Activated T-cell treated with anti-CD3 and anti-CD28 coated beads, Interleukin-2, amount 50 U/mL, for 4 hours (primary cell): ENCODE measurements at regions not wholly inside any gene's neighbourhood (a gene's known extent, or its start where the extent isn't known, plus 50 kb on each side); places are given as distances from the start of the nearest gene placed in this dataset.

ENCODE experiments used
- ATAC-seq, 2 donors: fragments of 200-7000 bp; cut with Tn5 transposase; one replicate each; pipeline ENCODE4 v1.10.0; 2021
- DNase-seq: peaks from one replicate; pipeline ENCODE4 v3.0.0-alpha.2; 2020
- H3K27me3 Mint-ChIP-seq: one replicate; pipeline ENCODE4 v1.8.0; 2021; ENCODE audit warnings: low read depth, mixed read lengths
- H3K36me3 Mint-ChIP-seq: one replicate; pipeline ENCODE4 v1.8.0; 2022; ENCODE audit warnings: mixed read lengths; ENCODE audit not compliant: insufficient read depth
- H3K4me1 Mint-ChIP-seq: one replicate; pipeline ENCODE4 v1.8.0; 2021; ENCODE audit warnings: low read depth, mixed read lengths
- H3K4me3 Mint-ChIP-seq: one replicate; pipeline ENCODE4 v1.8.0; 2021; ENCODE audit warnings: mild to moderate bottlenecking, moderate library complexity, mixed read lengths
- H3K9me3 Mint-ChIP-seq: one replicate; pipeline ENCODE4 v1.8.0; 2021; ENCODE audit warnings: mixed read lengths

- Mint-ChIP-seq H3K4me3 (no peak overlapping the region), H3K27me3 (no peaks in the 10 kb centered on the region), H3K36me3 (no peaks in the 10 kb centered on the region), H3K4me1 (no peaks in the 10 kb centered on the region), H3K9me3 (peaks cover 19% of the 10 kb centered on the region)
- DNase-seq (no peak), ATAC-seq (no peak)
Observed at GRCh38 chr2:16338026-16338425, 327.6 kb downstream of the CYRIA start.

GRCh38 chr2:16336916-16337315, 328.7 kb downstream of the CYRIA start:
- Mint-ChIP-seq H3K36me3 (no peaks in the 10 kb centered on the region), H3K4me3 (no peak overlapping the region)
- no peak for ATAC-seq

GRCh38 chr2:16336491-16336890, 329.1 kb downstream of the CYRIA start:
- Mint-ChIP-seq H3K4me1 (no peaks in the 10 kb centered on the region), H3K27me3 (no peaks in the 10 kb centered on the region), H3K4me3 (no peak overlapping the region), H3K36me3 (no peaks in the 10 kb centered on the region), H3K9me3 (peaks cover 19% of the 10 kb centered on the region)
- DNase-seq (no peak), ATAC-seq (no peak)

More at GRCh38 chr2:16336916-16337315, 328.7 kb downstream of the CYRIA start:
- Mint-ChIP-seq H3K4me1 (no peaks in the 10 kb centered on the region), H3K9me3 (peaks cover 19% of the 10 kb centered on the region), H3K27me3 (no peaks in the 10 kb centered on the region)
- DNase-seq = no peak

GRCh38 chr2:16335947-16336346, 329.7 kb downstream of the CYRIA start:
- Mint-ChIP-seq H3K4me1 (no peaks in the 10 kb centered on the region), H3K4me3 (no peak overlapping the region), H3K27me3 (no peaks in the 10 kb centered on the region), H3K9me3 (peaks cover 19% of the 10 kb centered on the region), H3K36me3 (no peaks in the 10 kb centered on the region)
- ATAC-seq (no peak), DNase-seq (no peak)

- DNase-seq = no peak
- Mint-ChIP-seq H3K4me3 (no peak overlapping the region), H3K36me3 (no peaks in the 10 kb centered on the region), H3K4me1 (no peaks in the 10 kb centered on the region), H3K27me3 (no peaks in the 10 kb centered on the region), H3K9me3 (peaks cover 19% of the 10 kb centered on the region)
- no peak for ATAC-seq
Observed at GRCh38 chr2:16335604-16335930, 330.1 kb downstream of the CYRIA start.

DNA sequence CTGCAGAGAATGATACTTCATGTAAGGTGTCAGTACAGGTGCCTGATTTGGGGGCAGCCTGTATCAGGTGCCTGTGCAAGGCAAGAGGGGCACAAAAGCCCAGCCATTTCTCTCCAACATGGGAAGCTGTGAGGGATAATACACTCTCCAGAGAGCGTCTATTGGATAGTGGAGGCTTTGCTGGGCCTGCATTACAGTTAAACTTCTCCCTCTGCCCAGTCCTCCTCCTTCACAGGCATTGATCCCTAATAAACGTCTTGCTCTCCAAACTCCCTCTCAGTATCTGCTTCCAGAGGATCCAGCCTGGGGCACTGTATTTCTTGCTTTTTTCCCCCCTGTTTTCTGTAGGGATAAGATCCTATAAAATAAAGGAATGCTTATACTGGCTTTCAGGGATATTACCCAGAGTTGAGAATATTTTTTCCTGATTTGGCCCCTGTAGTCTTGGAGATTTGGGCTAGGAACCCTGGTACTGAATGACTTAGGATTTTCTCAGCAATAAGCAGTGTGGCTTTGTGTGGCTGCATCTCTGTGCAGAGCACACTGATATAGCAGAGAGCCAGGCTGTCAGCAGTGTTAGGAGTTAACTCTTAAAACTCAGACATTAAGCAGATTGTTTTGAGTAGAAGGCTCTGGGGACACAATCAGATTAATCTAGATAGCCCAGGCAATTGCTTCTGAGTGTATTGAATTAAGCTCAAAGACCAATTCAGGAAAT, 330.6 kb downstream of the CYRIA start:
- DNase-seq (no peak), ATAC-seq (no peak)
- Mint-ChIP-seq H3K4me3 (no peak overlapping the region), H3K4me1 (no peaks in the 10 kb centered on the region), H3K27me3 (no peaks in the 10 kb centered on the region), H3K36me3 (no peaks in the 10 kb centered on the region), H3K9me3 (peaks cover 17% of the 10 kb centered on the region)

GRCh38 chr2:16334366-16334765, 331.3 kb downstream of the CYRIA start:
- Mint-ChIP-seq H3K4me3 (no peak overlapping the region), H3K27me3 (no peaks in the 10 kb centered on the region), H3K36me3 (no peaks in the 10 kb centered on the region), H3K9me3 (peaks cover 10% of the 10 kb centered on the region), H3K4me1 (no peaks in the 10 kb centered on the region)
- no peak for DNase-seq
- ATAC-seq = no peak

DNA sequence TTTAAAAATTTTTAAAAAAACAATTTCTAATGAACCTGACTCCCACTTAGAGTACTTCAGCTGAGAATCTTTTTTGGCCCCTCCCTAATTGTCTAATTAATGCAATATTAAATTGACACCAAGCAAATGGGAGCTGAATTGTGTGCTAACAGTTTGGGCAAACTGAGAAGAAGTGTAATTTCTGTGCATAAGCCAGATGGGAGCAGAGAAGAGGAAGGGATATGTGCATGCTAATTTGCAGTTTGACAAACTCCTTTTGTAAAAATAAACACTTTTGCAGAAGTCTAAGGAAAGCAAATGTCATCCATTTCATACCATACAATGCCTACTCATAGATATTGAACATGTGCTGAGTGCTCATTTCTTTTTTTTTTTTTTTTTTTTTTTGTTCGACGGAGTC, 332.0 kb downstream of the CYRIA start:
- H3K4me1 Mint-ChIP-seq = no peaks in the 10 kb centered on the region
- DNase-seq = no peak
- no peaks in the 10 kb centered on the region for H3K36me3 Mint-ChIP-seq
- peaks cover 5% of the 10 kb centered on the region for H3K9me3 Mint-ChIP-seq
- no peak overlapping the region for H3K4me3 Mint-ChIP-seq
- H3K27me3 Mint-ChIP-seq = no peaks in the 10 kb centered on the region
- no peak for ATAC-seq

DNA sequence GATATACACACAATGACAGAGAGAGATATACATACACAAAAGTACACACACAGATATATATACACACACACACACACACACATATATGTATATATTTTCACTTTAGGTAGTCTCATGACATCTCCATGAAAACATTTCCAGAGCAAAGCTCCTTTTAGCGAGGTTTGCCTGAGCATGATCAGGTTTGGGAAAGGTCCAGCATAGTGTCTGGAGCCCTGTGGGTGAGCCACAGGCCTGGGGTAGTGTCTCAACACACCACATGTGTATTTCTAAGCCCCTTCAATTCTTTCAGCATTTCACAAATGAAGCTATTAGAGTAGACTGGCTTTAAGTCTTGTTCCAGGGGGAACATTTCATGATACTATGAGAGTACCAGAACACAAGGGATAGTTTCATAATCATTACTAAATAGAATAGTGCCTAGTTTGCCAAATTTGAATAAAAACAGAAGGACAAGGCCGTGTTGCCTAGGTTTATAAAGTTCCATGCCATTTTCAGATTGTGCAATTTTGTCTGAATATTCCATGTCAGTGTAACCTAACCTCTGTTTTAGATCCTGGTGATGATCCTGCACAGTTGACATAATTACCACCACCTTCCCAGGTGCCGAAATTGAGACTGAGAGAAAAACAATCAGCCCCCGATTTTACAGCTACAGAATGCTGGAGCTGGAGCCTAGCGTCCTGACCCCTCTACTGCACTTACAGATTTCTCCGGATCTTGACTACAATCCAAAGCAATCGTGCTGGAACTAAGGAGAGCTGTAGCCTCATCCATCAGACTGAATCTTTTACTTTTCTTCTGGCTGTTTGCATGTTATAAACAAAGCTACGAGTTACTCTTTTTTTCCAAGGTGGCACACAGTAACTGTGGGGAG, 332.7 kb downstream of the CYRIA start:
- Mint-ChIP-seq H3K36me3 (no peaks in the 10 kb centered on the region), H3K4me1 (no peaks in the 10 kb centered on the region), H3K9me3 (no peaks in the 10 kb centered on the region), H3K27me3 (no peaks in the 10 kb centered on the region), H3K4me3 (no peak overlapping the region)
- DNase-seq (no peak), ATAC-seq (no peak)

- Mint-ChIP-seq H3K4me3 (no peak overlapping the region), H3K9me3 (no peaks in the 10 kb centered on the region), H3K4me1 (no peaks in the 10 kb centered on the region), H3K27me3 (no peaks in the 10 kb centered on the region), H3K36me3 (no peaks in the 10 kb centered on the region)
- ATAC-seq = no peak
- DNase-seq = no peak
Observed at GRCh38 chr2:16331772-16332171, 333.9 kb downstream of the CYRIA start.

DNA sequence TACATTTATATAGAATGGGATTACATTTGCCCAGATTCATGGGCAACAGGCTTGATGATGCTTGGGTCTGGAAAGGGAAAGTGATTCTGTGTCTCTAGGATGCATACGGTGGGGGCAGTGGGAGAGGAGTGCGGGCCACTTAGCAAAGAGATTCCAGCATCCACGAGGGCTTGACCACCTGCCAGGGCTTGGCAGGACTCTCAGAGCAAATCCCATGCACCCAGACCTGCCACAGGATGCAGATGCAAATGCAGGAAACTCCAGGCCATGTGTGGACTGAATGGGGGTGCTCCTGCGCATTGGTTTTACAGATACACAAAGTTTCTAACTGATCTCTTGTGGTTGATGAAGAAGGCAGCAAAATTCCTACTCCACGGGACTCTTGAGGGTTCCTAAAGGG, 334.7 kb downstream of the CYRIA start:
- Mint-ChIP-seq H3K4me1 (no peaks in the 10 kb centered on the region), H3K36me3 (no peaks in the 10 kb centered on the region), H3K4me3 (no peak overlapping the region), H3K9me3 (no peaks in the 10 kb centered on the region), H3K27me3 (no peaks in the 10 kb centered on the region)
- no peak for DNase-seq
- no peak for ATAC-seq

DNA sequence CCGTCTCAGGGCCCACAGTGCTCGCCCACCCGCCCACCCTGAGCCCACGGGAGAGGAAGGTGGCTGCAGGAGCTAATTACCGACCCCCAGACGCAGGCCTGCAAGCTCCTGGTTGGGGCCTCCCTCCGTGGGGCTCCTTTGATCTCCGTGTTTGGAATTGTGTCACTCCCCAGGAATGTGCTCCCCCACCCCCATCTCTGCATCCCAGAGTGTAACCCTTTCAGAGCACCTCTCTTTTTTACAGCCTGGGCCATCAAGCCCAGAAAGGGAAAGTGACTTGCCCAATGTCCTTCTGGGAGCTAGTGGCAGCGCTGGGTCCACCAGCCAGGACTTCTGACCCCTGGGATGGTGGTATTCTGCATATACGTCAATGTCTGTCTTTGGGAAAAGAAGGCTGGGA, 335.1 kb downstream of the CYRIA start:
- H3K9me3 Mint-ChIP-seq = no peaks in the 10 kb centered on the region
- ATAC-seq (no peak), DNase-seq (no peak)
- H3K36me3 Mint-ChIP-seq = no peaks in the 10 kb centered on the region
- H3K4me1 Mint-ChIP-seq = no peaks in the 10 kb centered on the region
- H3K4me3 Mint-ChIP-seq = no peak overlapping the region
- H3K27me3 Mint-ChIP-seq = no peaks in the 10 kb centered on the region

GRCh38 chr2:16330012-16330411, 335.6 kb downstream of the CYRIA start:
- H3K27me3 Mint-ChIP-seq = no peaks in the 10 kb centered on the region
- no peak overlapping the region for H3K4me3 Mint-ChIP-seq
- H3K36me3 Mint-ChIP-seq = no peaks in the 10 kb centered on the region
- DNase-seq = no peak
- H3K4me1 Mint-ChIP-seq = no peaks in the 10 kb centered on the region
- no peaks in the 10 kb centered on the region for H3K9me3 Mint-ChIP-seq
- ATAC-seq = no peak

- DNase-seq (no peak), ATAC-seq (no peak)
- no peaks in the 10 kb centered on the region for H3K36me3 Mint-ChIP-seq
- H3K27me3 Mint-ChIP-seq = no peaks in the 10 kb centered on the region
- no peaks in the 10 kb centered on the region for H3K9me3 Mint-ChIP-seq
- H3K4me3 Mint-ChIP-seq = no peak overlapping the region
- no peaks in the 10 kb centered on the region for H3K4me1 Mint-ChIP-seq
Observed at GRCh38 chr2:16329421-16329820, 336.2 kb downstream of the CYRIA start.

GRCh38 chr2:16328521-16329190, 337.0 kb downstream of the CYRIA start:
- DNase-seq (no peak), ATAC-seq (no peak)
- H3K4me3 Mint-ChIP-seq = no peak overlapping the region
- H3K36me3 Mint-ChIP-seq = no peaks in the 10 kb centered on the region
- no peaks in the 10 kb centered on the region for H3K27me3 Mint-ChIP-seq
- no peaks in the 10 kb centered on the region for H3K4me1 Mint-ChIP-seq
- H3K9me3 Mint-ChIP-seq = no peaks in the 10 kb centered on the region
